Aorta (tissue), 5 donors: ENCODE measurements at regions not wholly inside any gene's neighbourhood (a gene's known extent, or its start where the extent isn't known, plus 50 kb on each side); places are given as distances from the start of the nearest gene placed in this dataset.

Experiments
- ATAC-seq: fragments of 200-7000 bp; cut with Tn5 transposase; one replicate; pipeline ENCODE4 v1.9.1; 2022; ENCODE audit warnings: moderate library complexity; ENCODE audit not compliant: low FRiP score
- DNase-seq, 2 donors: peaks; one replicate each; pipeline ENCODE4 v3.0.0-alpha.2; 2020
- H3K27ac ChIP-seq, 2 donors: one replicate each; pipeline ENCODE4 v1.5.1; 2013; ENCODE audit warnings: low read length in 2 of 2, mild to moderate bottlenecking in 2 of 2, moderate library complexity in 2 of 2, control low read depth in 1 of 2, inconsistent platforms in 1 of 2, low read depth in 1 of 2
- H3K27me3 ChIP-seq, 2 donors: one replicate each; pipeline ENCODE4 v1.6.1; 2013; ENCODE audit warnings: control low read depth in 1 of 2, low read length in 1 of 2, mild to moderate bottlenecking in 1 of 2, moderate library complexity in 1 of 2; ENCODE audit not compliant: insufficient read depth in 2 of 2, control insufficient read depth in 1 of 2
- H3K36me3 ChIP-seq, 2 donors: one replicate each; pipeline ENCODE4 v1.6.1; 2013; ENCODE audit warnings: control low read depth in 1 of 2, low read length in 1 of 2, mild to moderate bottlenecking in 1 of 2; ENCODE audit not compliant: insufficient read depth in 2 of 2, control insufficient read depth in 1 of 2
- H3K4me1 ChIP-seq, 2 donors: one replicate each; pipeline ENCODE4 v1.6.1; 2013; ENCODE audit warnings: low read length in 2 of 2, control low read depth in 1 of 2, mild to moderate bottlenecking in 1 of 2, moderate library complexity in 1 of 2; ENCODE audit not compliant: insufficient read depth in 2 of 2, control insufficient read depth in 1 of 2
- H3K4me3 ChIP-seq, 2 donors: one replicate each; pipeline ENCODE4 v1.5.1; 2013; ENCODE audit warnings: low read length in 2 of 2, control low read depth in 1 of 2, mild to moderate bottlenecking in 1 of 2
- H3K9me3 ChIP-seq: one replicate; pipeline ENCODE4 v1.6.1; 2013; ENCODE audit warnings: mild to moderate bottlenecking, low read length; ENCODE audit not compliant: control insufficient read depth
- WGBS, 2 donors: extraction: QIAGEN DNeasy Blood & Tissue Kit; methylation state at CpG; one replicate each; pipeline ENCODE4 v1.1.7; 2013; 5-methylcytosine and 5-hydroxymethylcytosine counted together
- intact Hi-C, 2 donors: fragments of 100-400 bp; cut with DNase I; formaldehyde crosslinking; loops; one replicate each; pipeline versions ENCODE4 v1.14.2 to v1.15.0; 2022
- donor health status: healthy with polysubstance abuse.
- donor health status: Bipolar disorder and iron deficiency.
- donor health status: DM: no; HTN: no; CAD: no.
- donor health status: DM: no; HTN: no; CAD: no.
- donor health status: DM: yes; HTN: yes; CAD: no.

DNA sequence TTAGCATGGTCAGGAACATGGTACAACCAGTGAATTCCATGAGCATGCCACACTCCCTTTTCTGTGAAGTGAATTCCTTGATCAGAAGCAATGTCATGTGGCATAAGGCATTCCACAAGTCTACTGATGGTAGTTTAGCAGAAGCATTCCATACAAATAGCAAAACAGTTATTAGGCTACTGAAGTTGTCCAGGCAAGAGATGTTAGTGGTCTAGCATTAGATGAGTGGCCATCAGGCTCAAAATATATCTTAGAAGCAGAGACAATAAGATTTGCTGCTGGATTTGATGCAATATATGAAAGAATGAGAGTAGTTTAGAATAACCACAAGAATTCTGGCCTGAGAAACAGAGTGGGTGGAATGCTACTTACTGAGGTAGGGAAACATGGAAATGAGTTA is 355.3 kb upstream of the NRXN1 start:
- intact Hi-C loops = no loop called here
- no peak overlapping the region for H3K4me3 ChIP-seq
- ATAC-seq = no peak
- no peaks in the 10 kb centered on the region for H3K27me3 ChIP-seq
- no peaks in the 10 kb centered on the region for H3K9me3 ChIP-seq
- no peaks in the 10 kb centered on the region for H3K4me1 ChIP-seq
- H3K36me3 ChIP-seq = no peaks in the 10 kb centered on the region
- DNase-seq = no peak
- H3K27ac ChIP-seq = no peak overlapping the region

DNA sequence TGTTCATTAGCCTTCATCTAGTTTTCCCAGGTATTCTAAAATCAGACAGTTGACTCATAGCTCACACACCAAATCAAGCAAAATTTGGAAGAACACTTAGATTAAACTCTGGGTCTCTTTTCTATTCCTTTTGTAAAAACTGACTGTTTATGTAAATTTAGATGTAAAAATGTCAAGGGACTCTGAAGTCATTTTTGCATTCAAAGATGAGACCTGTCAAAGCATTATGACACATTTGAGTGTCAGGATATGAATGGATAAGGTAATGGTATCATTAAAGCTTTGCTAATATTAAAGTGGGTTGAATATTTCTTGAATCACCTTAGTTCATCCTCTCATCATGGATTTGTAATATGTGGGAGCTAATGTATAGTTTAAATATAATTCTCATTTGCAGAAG is 348.1 kb upstream of the NRXN1 start:
- no peaks in the 10 kb centered on the region for H3K4me1 ChIP-seq
- H3K27me3 ChIP-seq = no peaks in the 10 kb centered on the region
- no peak overlapping the region for H3K27ac ChIP-seq
- intact Hi-C loops = no loop called here
- no peak overlapping the region for H3K4me3 ChIP-seq
- no peak for DNase-seq
- H3K36me3 ChIP-seq = no peaks in the 10 kb centered on the region
- no peak for ATAC-seq
- H3K9me3 ChIP-seq = no peaks in the 10 kb centered on the region

DNA sequence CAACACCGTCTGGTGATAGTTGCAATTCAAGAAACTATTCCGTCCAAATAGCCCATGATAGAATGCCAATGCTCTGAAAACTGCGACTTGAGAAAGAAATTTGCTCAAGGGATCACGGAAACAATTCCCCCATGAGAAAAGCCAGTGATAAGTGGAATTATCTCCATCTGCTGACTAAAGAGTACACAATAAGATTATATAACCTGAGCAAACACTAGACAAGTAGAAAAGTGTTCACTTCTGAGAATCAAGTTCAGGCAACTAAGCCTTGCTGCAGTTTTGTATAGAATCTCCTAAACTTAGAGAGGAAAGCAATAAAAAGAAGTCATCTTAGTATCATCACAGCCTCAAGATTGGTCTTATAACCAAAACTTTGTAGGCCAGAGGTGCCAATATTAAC is 336.3 kb upstream of the NRXN1 start:
- intact Hi-C loops = no loop called here
- 84 to 87% methylated on average over 4 of the region's 4 CpGs for WGBS, 2 donors

DNA sequence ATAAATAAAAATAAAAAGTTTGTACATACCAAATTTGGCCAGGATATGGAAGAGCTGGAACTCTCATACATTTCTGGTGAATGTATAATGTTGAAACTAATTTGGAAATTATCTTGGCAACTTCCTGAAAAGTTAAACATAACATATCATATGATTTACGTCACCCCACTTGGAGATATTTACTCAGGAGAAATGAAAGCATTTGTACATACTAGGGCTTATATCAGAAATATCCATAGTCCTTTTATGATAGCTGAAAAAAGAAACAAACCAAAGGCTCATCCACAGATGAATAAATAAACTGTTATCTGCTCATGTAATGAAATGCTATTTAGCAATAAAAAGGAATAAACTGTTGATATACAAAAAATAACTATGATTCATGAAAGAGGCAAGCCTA is 318.2 kb upstream of the NRXN1 start:
- Histone ChIP-seq H3K36me3 (no peaks in the 10 kb centered on the region), H3K4me1 (no peaks in the 10 kb centered on the region), H3K27me3 (no peaks in the 10 kb centered on the region), H3K27ac (no peak overlapping the region), H3K9me3 (no peaks in the 10 kb centered on the region), H3K4me3 (no peak overlapping the region)
- 34% methylated on average over 1 of the region's 1 CpG for WGBS, 2 donors
- DNase-seq (no peak), ATAC-seq (no peak)
- intact Hi-C loops = no loop called here

More for the DNA sequence above, 336.3 kb upstream of the NRXN1 start:
- no peaks in the 10 kb centered on the region for H3K27me3 ChIP-seq
- H3K4me3 ChIP-seq = no peak overlapping the region
- no peaks in the 10 kb centered on the region for H3K36me3 ChIP-seq
- H3K27ac ChIP-seq = no peak overlapping the region
- no peak for ATAC-seq
- H3K4me1 ChIP-seq = no peaks in the 10 kb centered on the region
- DNase-seq = no peak
- no peaks in the 10 kb centered on the region for H3K9me3 ChIP-seq

DNA sequence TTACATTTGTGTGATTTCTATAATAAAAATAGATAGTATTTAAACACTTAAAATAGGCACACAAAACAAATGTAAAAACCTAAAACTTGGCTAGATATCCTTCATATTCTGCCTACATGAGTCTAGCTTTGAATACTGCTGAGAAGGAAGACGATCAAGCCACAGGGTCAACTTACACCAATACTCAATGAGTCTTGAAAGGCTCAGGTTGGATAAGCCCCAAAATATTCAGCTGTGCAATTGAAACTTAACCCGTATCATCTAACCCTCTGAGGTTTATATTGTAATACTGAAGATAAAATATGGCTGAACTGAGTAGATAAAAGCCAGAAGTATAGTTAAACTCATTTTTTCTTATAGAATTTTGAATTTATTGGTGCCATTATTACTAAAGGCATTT is 313.0 kb upstream of the NRXN1 start:
- H3K27me3 ChIP-seq = no peaks in the 10 kb centered on the region
- no peaks in the 10 kb centered on the region for H3K4me1 ChIP-seq
- WGBS, 2 donors = 80 to 82% methylated on average over 2 of the region's 2 CpGs
- no peaks in the 10 kb centered on the region for H3K9me3 ChIP-seq
- no peak overlapping the region for H3K4me3 ChIP-seq
- intact Hi-C loops = no loop called here
- DNase-seq (no peak), ATAC-seq (no peak)
- no peak overlapping the region for H3K27ac ChIP-seq
- H3K36me3 ChIP-seq = no peaks in the 10 kb centered on the region

DNA sequence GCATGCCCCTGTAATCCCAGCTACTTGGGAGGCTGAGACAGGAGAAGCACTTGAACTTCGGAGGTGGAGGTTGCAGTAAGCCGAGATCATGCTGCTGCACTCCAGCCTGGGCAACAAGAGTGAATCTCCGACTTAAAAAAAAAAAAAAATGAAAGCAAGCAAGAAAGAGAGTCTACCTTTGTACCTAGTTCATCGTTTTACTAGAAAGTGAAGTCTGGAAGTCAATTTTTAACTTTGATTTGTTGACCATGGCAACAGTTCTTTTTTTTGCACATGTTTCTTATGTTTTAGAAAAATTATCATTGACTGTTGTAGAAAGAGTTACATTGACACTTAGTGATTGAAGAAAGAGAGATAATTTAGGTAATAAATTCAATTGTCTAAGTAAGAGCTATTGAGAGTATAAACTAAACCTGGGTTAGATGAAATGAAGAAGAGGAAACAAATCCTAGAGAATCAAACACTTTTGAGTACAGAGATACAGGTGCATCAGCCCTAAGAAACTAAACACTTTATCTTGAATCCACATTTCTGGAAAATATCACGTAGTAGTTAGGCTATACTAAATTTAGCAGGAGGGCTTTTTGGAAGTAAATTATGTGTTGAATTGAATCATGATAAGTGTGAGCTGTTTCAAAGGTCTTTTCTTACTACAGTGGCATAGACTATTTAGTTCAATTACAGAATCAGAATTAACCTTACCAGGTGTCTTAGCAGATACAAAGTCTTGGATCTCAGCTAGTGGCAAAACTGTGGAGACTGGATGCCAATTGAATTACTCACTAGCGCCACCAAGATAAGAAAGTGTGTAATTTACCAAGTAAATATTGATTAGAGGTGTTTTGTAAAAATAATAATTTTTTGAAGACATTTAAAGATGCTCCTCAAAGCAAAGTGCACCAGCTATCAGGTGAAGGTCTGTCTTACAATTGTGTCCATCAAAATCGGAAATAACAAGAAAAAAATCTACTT is 303.4 kb upstream of the NRXN1 start:
- intact Hi-C loops = no loop called here
- ATAC-seq (no peak), DNase-seq (no peak)
- Histone ChIP-seq H3K36me3 (no peaks in the 10 kb centered on the region), H3K27ac (no peak overlapping the region), H3K4me3 (no peak overlapping the region), H3K27me3 (no peaks in the 10 kb centered on the region), H3K9me3 (no peaks in the 10 kb centered on the region), H3K4me1 (no peaks in the 10 kb centered on the region)
- 65 to 67% methylated on average over 7 of the region's 7 CpGs for WGBS, 2 donors

DNA sequence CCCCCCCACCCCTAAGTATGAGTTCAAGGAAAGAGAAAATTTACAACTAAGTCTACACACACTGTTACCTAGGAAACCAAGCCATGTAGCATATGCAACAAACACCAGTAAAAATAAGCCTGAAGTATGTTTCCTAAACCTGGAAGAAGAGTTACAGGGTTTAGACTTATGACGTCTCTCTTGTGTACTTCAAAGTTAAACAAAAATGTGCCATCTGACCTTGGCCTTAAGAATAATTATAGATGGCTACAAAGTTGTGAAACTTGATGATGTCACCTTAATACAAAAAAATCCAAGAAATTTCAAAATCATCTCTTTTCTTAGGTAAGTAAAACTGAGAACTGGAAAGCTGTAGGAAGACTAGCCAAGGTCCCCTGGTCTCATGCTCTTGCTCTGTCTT is 297.6 kb upstream of the NRXN1 start:
- Histone ChIP-seq H3K36me3 (no peaks in the 10 kb centered on the region), H3K4me1 (no peaks in the 10 kb centered on the region), H3K27ac (no peak overlapping the region), H3K9me3 (no peaks in the 10 kb centered on the region), H3K4me3 (no peak overlapping the region), H3K27me3 (no peaks in the 10 kb centered on the region)
- ATAC-seq (no peak), DNase-seq (no peak)
- intact Hi-C loops = no loop called here
- 60 to 62% methylated on average over 1 of the region's 1 CpG for WGBS, 2 donors

DNA sequence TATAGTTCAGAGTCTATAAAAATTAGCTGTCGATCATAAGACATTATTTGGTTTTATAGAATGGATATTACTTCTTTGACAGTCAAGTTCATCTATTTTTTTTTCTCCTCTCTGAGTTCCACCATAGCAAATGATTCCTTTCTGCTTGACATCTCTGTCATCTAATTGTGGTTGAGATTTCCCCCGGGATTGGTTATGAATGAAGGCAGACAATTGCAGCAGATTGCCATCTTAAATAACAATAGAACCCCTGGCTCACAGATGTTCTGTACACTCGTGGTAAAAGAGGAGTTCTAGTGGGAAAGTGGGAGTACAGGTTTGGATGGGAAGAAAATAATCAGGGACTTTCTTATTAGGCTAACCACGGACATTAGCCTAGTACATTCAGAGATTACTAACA is 292.1 kb upstream of the NRXN1 start:
- Histone ChIP-seq H3K4me1 (no peaks in the 10 kb centered on the region), H3K36me3 (no peaks in the 10 kb centered on the region), H3K9me3 (no peaks in the 10 kb centered on the region), H3K4me3 (no peak overlapping the region), H3K27me3 (no peaks in the 10 kb centered on the region), H3K27ac (no peak overlapping the region)
- 82 to 85% methylated on average over 4 of the region's 4 CpGs for WGBS, 2 donors
- ATAC-seq = no peak
- DNase-seq = no peak
- intact Hi-C loops = no loop called here

DNA sequence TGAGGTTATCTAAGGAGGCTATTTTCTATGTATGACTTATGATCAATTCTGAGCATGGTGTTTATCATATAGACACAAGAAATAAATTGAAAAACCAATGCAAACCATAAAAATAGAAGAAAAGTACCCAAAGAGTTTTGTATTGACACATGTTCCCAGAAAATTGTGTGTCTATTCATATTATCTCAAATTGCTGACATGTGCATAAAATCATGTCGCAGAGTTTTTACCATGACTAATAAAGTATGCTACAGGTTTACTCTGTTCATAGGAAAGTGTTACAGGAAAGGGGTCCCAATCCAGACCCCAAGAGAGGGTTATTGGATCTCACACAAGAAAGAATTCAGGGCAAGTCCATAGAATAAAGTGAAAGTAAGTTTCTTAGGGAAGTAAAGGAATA is 290.7 kb upstream of the NRXN1 start:
- 92 to 93% methylated on average over 1 of the region's 1 CpG for WGBS, 2 donors
- intact Hi-C loops = no loop called here
- Histone ChIP-seq H3K27ac (no peak overlapping the region), H3K4me3 (no peak overlapping the region), H3K27me3 (no peaks in the 10 kb centered on the region), H3K4me1 (no peaks in the 10 kb centered on the region), H3K36me3 (no peaks in the 10 kb centered on the region), H3K9me3 (no peaks in the 10 kb centered on the region)
- no peak for DNase-seq
- no peak for ATAC-seq
